ENCODE measurements at regions not wholly inside any gene's neighbourhood (a gene's known extent, or its start where the extent isn't known, plus 50 kb on each side); places are given as distances from the start of the nearest gene placed in this dataset.

GRCh38 chr1:218701131-218701530, 356.0 kb downstream of the TGFB2 start:
- TF ChIP-seq CTCF (IDR thresholded peaks at IDR 0.05; ENCODE audit: low read depth, low read length) (no peak), POLR2A (IDR thresholded peaks at IDR 0.05; ENCODE audit: extremely low read depth, insufficient read length) (no peak), MAX (IDR thresholded peaks at IDR 0.05; ENCODE audit: low read depth, low read length) (no peak), MYC (IDR thresholded peaks at IDR 0.05; ENCODE audit: low read depth, low read length) (no peak)

Measured in NB4 (cell line).